Fibroblast of villous mesenchyme (primary cell): ENCODE measurements at regions not wholly inside any gene's neighbourhood (a gene's known extent, or its start where the extent isn't known, plus 50 kb on each side); places are given as distances from the start of the nearest gene placed in this dataset.
A peak's percentile ranks its signal among the peaks of the same experiment; 100 is the strongest.

Source experiments
- DNase-seq: peaks from one replicate; pipeline ENCODE4 v3.0.0-alpha.2; 2010; ENCODE audit warnings: low read depth
- H3K4me3 ChIP-seq: 2 replicates; pipeline ENCODE4 v1.5.1; 2011; ENCODE audit warnings: low read depth, mild to moderate bottlenecking, low read length
- CTCF ChIP-seq: IDR thresholded peaks from 2 replicates; pipeline ENCODE4 v1.5.1; 2012; ENCODE audit warnings: low read depth, mild to moderate bottlenecking, low read length; ENCODE audit not compliant: insufficient read depth

GRCh38 chr5:123879071-123879470 is 367.1 kb downstream of the CSNK1G3 start:
- DNase-seq = no peak
- TF ChIP-seq CTCF = no peak
- H3K4me3 ChIP-seq = no peak overlapping the region

DNA sequence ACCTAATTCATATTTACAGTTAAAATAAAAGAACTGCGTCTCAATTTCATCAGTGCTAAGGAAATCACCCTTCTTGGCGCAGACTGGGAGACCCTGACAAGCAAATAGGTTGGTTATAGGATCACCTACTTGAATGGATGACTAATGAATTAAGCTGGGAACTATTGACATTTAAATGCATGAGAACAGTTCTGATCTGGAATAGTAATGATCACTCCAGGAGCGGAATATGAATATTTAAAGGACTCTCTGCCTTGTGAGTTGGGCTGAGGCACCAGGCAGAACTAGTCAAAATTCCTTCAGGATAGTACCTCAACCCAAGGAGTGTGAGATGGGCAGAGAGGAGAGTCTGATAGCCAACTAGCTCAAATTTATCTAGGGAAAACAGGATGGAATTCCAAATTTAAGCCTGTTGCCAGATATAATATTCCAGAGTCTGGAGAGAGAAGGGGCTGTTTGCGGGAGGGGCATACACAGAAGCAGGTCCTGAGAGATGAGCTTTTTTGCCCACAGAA is 364.4 kb downstream of the CSNK1G3 start:
- no peak overlapping the region for H3K4me3 ChIP-seq
- TF ChIP-seq CTCF = no peak
- no peak for DNase-seq

GRCh38 chr5:123875561-123876275 is 363.7 kb downstream of the CSNK1G3 start:
- TF ChIP-seq CTCF = no peak
- no peak for DNase-seq
- no peak overlapping the region for H3K4me3 ChIP-seq

DNA sequence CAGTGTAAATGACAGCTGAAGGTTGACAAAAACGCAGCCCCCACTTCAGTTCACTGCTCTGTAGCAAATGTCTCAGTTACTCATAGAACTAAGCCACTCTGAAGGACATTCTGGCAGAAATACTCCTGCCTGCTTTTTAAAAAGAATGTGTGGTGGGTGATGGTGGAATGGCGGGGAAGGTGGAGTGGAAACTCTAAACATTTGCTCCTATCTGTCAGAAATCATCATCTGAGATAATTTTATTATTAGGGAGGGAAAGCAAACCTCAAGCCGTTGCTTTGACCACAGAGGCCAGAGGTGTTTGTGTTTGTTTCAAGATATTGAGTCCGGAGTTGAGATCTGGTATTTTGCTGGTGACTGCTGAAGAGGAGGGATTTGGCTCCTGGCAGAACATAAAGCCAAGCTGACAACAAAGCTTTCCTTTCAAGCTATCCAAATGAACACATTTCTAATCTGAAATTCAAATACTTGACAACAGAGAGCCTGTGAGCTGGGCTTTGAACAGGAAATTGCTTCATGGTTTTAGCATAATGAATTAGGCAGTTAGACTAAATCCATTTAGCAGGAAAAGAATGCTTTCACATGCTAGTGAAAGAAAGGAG is 362.7 kb downstream of the CSNK1G3 start:
- peak; percentile 37 for DNase-seq

GRCh38 chr5:123873846-123874245 is 361.9 kb downstream of the CSNK1G3 start:
- DNase-seq = no peak
- no peak overlapping the region for H3K4me3 ChIP-seq
- no peak for TF ChIP-seq CTCF

More for the DNA sequence above, 362.7 kb downstream of the CSNK1G3 start:
- H3K4me3 ChIP-seq = no peak overlapping the region
- TF ChIP-seq CTCF = no peak

- TF ChIP-seq CTCF = no peak
- no peak overlapping the region for H3K4me3 ChIP-seq
- DNase-seq = no peak
These were observed 359.4 kb downstream of the CSNK1G3 start for GRCh38 chr5:123871373-123871772.
